Epidermal melanocyte (primary cell): ENCODE measurements at regions not wholly inside any gene's neighbourhood (a gene's known extent, or its start where the extent isn't known, plus 50 kb on each side); places are given as distances from the start of the nearest gene placed in this dataset.
"Not testable (repeated sequence)": the region's sequence is repeated elsewhere in the genome, so short reads cannot be mapped to it uniquely, and the experiment has no call there.

Source experiments
- DNase-seq: peaks from one replicate; pipeline ENCODE4 v3.0.0; 2011; ENCODE audit warnings: low spot score; ENCODE audit not compliant: insufficient read length

- DNase-seq: no peak
Observed at GRCh38 chr4:11650801-11651596, 222.3 kb upstream of the HS3ST1 start.

DNA sequence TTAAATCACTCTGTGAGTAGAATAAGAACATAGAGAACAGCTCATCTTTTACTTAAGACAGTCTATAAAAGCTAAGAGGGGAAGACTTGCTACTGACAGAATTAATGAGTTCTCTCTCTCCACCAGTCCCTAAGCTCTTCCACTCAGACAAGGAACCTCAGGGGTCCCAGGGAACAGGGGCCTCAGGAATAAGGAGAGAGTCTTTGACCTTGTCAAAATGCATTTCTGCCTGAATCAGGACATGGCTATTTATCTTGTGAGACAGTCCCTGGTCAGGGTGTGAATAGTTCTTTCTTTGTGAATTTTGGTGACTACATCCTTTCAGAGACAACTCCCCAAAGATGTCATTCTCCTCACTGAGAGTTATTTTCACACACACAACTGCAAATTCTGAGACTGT lies 218.7 kb upstream of the HS3ST1 start:
- DNase-seq: no peak

GRCh38 chr4:11643081-11643480 lies 214.4 kb upstream of the HS3ST1 start:
- not testable (repeated sequence) for DNase-seq

- no peak for DNase-seq
Observed at GRCh38 chr4:11640584-11640983, 211.9 kb upstream of the HS3ST1 start.

DNA sequence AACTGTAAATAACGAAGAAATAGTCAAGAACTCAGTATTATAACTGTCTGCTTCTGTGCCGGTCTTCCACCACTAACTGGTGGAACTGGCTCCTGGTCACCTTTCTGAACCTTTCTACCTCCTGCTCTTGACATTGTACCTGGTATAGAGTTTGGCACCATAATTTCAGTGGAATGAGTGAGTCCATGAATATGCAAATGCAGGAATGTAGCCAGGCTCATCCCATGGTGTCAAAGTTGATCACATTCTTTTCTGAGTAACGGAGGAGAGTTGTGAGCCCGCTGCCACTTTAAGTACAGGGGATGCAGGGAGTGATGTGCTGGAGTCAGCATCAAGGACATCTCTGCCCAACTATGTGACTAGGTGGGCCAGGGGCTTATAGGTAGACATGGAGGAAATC lies 207.9 kb upstream of the HS3ST1 start:
- DNase-seq: no peak

DNA sequence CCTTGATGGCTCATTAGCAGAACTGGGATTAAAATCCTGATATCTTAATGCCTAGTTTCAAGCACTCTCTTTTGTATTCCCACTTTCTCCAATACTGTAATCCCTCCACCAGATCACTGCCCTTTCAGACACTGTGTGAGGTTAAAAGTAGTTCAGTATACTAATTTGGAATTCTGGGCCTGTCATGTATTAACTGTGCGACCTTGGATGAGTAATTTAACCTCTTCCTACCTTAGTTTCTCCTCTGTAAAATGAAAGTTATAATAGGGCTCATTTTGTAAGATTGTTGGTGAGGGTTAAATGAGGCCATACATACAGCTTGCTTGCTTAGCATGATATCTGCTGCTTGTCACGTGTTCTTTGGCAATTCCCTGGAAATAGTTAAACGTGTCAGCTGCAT lies 207.3 kb upstream of the HS3ST1 start:
- no peak for DNase-seq

- no peak for DNase-seq
Observed at GRCh38 chr4:11635342-11635741, 206.6 kb upstream of the HS3ST1 start.

GRCh38 chr4:11634283-11634682 lies 205.6 kb upstream of the HS3ST1 start:
- DNase-seq: no peak

GRCh38 chr4:11633430-11633829 lies 204.7 kb upstream of the HS3ST1 start:
- DNase-seq: no peak

DNA sequence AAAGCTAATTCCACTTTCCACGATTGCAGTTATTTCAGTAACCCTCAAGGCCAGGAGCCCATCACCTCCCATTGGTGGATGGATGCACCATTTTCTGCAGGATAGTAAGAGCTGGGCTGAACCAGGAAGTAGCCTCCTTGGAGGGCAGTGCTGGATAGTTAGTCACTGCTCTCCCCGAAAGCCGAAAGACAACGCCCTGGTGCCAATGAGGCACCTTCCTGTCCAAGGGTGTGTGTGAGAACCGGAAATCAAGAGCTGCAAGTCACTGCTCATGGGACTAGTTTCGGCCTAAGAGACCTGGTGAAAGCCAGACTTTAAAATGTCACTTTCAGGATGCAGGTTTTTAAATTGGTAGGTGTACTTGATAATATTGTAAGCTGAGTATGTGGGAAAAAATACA lies 203.8 kb upstream of the HS3ST1 start:
- no peak for DNase-seq

DNA sequence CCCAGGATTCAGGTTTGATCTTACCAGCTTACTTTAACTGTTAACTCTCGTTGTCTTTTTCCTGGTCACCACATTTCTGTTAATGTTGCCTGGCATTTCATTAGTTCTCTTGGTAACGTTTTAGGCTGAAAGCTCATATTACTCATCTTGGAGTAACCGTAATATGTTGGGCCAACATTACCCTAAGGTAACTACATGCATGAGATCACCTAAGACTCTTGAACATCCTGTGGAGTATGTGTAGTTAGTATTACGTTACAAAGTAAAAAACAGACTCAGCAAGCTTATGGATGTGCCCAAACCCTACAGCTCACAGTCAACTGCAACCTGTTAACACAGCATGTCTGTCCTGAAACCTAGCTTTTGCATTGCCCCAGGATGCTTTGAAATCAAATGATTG lies 203.3 kb upstream of the HS3ST1 start:
- DNase-seq: no peak

- no peak for DNase-seq
Observed at GRCh38 chr4:11631416-11631815, 202.7 kb upstream of the HS3ST1 start.

- no peak for DNase-seq
Observed at GRCh38 chr4:11628093-11628725, 199.5 kb upstream of the HS3ST1 start.

DNA sequence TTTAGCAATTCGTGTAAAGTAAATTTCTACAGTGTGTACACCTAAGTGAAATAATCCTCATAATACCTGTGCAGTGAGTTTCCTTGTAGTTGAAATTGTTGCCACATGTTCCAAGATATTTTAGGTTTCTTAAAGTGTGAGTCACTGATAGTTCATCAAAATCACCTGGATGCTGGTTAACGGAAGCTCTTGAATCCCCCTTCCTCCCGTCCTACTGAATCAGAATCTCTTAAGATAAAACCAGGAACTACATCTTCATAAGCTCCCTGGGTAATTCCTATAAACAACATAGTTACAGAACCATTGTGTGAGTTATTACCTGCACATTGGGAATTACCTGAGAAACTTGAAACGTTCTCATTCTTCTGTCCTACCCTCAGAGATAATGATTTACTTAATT lies 197.4 kb upstream of the HS3ST1 start:
- DNase-seq: no peak

DNA sequence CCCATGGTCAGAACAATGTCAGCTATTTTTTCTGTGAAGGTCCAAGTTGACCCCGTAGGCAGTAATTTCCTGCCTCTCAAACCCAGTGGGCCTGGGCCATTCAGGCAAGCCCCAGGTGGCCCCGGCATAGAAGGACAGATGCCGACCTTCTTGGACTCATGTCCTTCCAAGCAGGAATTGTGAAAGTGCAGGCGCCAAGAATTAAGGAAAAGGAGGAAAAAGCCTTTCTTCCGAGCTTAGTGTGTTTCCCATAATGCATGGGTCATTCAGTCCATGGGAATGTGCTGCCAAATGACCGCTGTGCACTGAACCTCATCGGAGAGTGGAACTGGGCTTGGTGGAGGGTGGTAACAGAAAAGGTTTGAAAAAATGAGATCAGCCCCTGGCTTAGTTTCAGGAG lies 196.5 kb upstream of the HS3ST1 start:
- DNase-seq: no peak

GRCh38 chr4:11624370-11624769 lies 195.7 kb upstream of the HS3ST1 start:
- no peak for DNase-seq

DNA sequence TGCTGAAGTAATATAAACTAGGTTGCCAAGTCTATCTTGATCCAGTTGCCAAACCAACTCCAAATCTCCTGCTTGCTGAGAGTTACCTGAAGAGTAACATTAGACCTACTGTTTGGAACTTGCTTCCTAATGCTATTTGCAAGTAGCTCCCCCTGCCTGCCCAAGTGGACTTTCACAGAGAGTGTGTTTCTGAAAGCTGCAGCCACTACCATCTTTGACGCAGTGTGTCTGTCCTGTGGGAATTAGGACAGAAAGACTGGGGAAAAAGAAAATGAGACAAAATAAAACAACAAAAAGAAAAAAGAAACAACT lies 195.0 kb upstream of the HS3ST1 start:
- no peak for DNase-seq

GRCh38 chr4:11622961-11623725 lies 194.4 kb upstream of the HS3ST1 start:
- no peak for DNase-seq

GRCh38 chr4:11620861-11621260 lies 192.2 kb upstream of the HS3ST1 start:
- no peak for DNase-seq

GRCh38 chr4:11618666-11619282 lies 190.1 kb upstream of the HS3ST1 start:
- DNase-seq: no peak

DNA sequence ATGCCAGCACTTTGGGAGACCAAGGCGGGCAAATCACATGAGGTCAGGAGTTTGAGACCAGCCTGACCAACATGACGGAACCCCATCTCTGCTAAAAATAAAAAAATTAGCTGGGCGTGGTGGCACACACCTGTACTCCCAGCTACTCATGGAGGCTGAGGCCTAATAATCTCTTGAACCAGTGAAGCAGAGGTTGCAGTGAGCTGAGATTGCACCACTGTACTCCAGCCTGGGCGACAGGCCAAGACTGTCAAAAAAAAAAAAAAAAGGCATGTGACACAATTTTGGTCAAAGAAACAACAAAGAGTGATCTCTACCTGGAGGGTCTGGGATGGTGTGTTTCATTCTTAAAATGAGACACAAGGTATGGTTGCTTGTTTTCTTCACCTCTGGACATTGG lies 188.2 kb upstream of the HS3ST1 start:
- DNase-seq: no peak

DNA sequence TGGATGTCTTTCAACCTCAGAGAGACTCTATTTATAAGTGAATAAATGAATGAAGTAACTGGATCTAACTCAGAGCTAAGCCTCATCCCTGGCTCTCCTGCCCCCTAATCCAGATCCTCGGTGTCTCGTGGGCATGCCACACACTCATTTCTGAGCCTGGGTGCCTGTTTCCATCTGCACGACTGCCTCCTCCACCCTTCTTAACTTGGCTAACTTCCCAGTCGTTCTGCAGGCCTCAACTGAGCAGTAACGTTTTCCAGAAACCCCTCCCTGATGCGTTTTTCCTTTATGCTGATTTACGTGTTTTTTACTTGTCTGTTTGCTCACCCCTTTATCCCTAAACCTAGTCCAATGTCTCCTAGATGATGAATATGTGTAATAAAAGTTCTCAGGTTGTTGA lies 186.9 kb upstream of the HS3ST1 start:
- no peak for DNase-seq
